ENCODE measurements at regions not wholly inside any gene's neighbourhood (a gene's known extent, or its start where the extent isn't known, plus 50 kb on each side); places are given as distances from the start of the nearest gene placed in this dataset.
"Not testable (repeated sequence)": the region's sequence is repeated elsewhere in the genome, so short reads cannot be mapped to it uniquely, and the experiment has no call there.

DNA sequence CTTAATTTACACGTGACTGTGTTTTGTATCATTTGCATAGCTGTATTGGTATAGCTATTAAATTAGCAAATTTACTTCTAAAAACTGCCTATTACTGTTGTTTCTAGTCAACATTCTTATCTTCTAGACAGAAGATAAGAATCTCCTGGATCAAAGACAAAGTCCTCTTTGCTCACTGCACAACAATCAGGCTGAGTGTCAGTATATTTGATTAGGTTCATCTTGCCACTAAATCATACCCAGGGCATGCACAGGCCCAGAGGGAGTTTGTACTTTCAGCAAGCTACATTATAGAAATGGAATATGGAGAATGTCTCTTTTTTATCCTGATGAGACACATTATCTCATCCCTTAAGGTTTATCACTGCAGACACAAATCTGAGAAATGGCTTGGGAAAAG, 579.1 kb downstream of the SLCO4C1 start:
- H3K27ac Mint-ChIP-seq = no peak overlapping the region
- no peaks in the 10 kb centered on the region for H3K4me1 Mint-ChIP-seq
- no peaks in the 10 kb centered on the region for H3K36me3 ChIP-seq (ENCODE audit: insufficient read depth, low read length)
- CTCF ChIA-PET (ENCODE audit: partially characterized antibody) = no interaction called here
- H3K4me3 ChIP-seq (ENCODE audit: low read length in 2 of 2) = no peak overlapping the region
- H3K27ac ChIP-seq (ENCODE audit: low read depth, low read length) = no peak overlapping the region
- H3K9me3 Mint-ChIP-seq = peaks cover 0 to 11% (median under 1%) of the 10 kb centered on the region in 8 donors
- H3K4me3 Mint-ChIP-seq = no peak overlapping the region
- intact Hi-C loops (cut with micrococcal nuclease) = no loop called here
- no peaks in the 10 kb centered on the region for H3K9me3 ChIP-seq (ENCODE audit: control insufficient read depth in 1 of 2, low read length in 2 of 2)
- H3K36me3 Mint-ChIP-seq = no peaks in the 10 kb centered on the region
- no peaks in the 10 kb centered on the region for H3K4me1 ChIP-seq (ENCODE audit: insufficient read depth, low read length)
- H3K27me3 ChIP-seq (ENCODE audit: insufficient read depth, low read length) = no peaks in the 10 kb centered on the region
- DNase-seq = no peak
- no peaks in the 10 kb centered on the region for H3K27me3 Mint-ChIP-seq
- POLR2A ChIA-PET (ENCODE audit: partially characterized antibody) = no interaction called here

DNA sequence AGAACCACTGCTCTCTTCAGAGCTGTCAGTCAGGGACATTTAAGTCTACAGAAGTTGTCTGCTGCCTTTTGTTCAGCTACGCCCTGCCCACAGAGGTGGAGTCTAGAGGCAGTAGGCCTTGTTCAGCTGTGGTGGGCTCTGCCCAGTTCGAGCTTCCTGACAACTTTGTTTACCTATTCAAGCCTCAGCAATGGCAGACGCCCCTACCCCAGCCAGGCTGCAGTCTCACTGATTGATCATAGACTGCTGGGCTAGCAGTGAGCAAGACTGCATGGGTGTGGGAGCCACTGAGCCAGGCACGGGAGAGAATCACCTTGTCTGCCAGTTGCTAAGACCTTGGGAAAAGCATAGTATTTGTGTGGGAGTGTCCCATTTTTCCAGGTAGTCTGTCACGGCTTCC, 580.3 kb downstream of the SLCO4C1 start:
- H3K27me3 Mint-ChIP-seq; DNase-seq; H3K4me1 Mint-ChIP-seq; H3K36me3 ChIP-seq (ENCODE audit: insufficient read depth, low read length); H3K27me3 ChIP-seq (ENCODE audit: insufficient read depth, low read length); H3K9me3 ChIP-seq (ENCODE audit: control insufficient read depth in 1 of 2, low read length in 2 of 2); H3K27ac Mint-ChIP-seq; H3K27ac ChIP-seq (ENCODE audit: low read depth, low read length); H3K36me3 Mint-ChIP-seq; POLR2A ChIA-PET (ENCODE audit: partially characterized antibody); H3K4me3 ChIP-seq (ENCODE audit: low read length in 2 of 2); H3K4me1 ChIP-seq (ENCODE audit: insufficient read depth, low read length); intact Hi-C loops (cut with micrococcal nuclease); CTCF ChIA-PET (ENCODE audit: partially characterized antibody); H3K4me3 Mint-ChIP-seq: not testable (repeated sequence)
- H3K9me3 Mint-ChIP-seq = peaks cover 0 to 16% (median 5%) of the 10 kb centered on the region in 8 donors

DNA sequence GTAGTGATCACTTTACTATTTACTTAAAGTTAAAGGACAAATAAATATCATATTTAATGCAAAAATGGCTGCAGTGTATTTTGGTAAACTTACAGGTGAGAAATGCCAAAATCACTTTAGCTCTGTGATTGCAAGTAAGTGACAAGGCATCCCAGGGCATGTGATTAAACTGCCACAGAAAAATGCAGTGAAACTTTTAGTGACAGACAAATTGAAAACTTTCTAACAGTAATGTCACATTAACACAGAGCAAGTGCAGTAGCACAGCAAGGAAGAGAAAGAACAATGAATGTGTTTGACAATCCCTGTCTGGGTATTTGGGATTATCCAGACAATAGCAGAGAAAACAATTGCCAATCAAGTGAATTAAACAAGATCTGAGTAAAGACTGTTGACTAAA, 606.8 kb downstream of the SLCO4C1 start:
- no peak overlapping the region for H3K27ac ChIP-seq (ENCODE audit: low read depth, low read length)
- Mint-ChIP-seq H3K4me1 (no peaks in the 10 kb centered on the region), H3K27me3 (peaks cover 0 to 2% of the 10 kb centered on the region in 2 donors), H3K27ac (no peak overlapping the region), H3K9me3 (no peaks in the 10 kb centered on the region), H3K36me3 (no peaks in the 10 kb centered on the region), H3K4me3 (no peak overlapping the region)
- ChIA-PET POLR2A (ENCODE audit: partially characterized antibody) (no interaction called here), CTCF (ENCODE audit: partially characterized antibody) (interaction anchor here (3.3 kb wide), 1 partner anchor 10 kb away, joined by 12 read pairs; no protein-coding TSS in a partner anchor)
- H3K9me3 ChIP-seq (ENCODE audit: control insufficient read depth in 1 of 2, low read length in 2 of 2) = no peaks in the 10 kb centered on the region
- no peak overlapping the region for H3K4me3 ChIP-seq (ENCODE audit: low read length in 2 of 2)
- DNase-seq = no peak
- no peaks in the 10 kb centered on the region for H3K4me1 ChIP-seq (ENCODE audit: insufficient read depth, low read length)
- intact Hi-C loops (cut with micrococcal nuclease) = no loop called here
- no peaks in the 10 kb centered on the region for H3K36me3 ChIP-seq (ENCODE audit: insufficient read depth, low read length)
- H3K27me3 ChIP-seq (ENCODE audit: insufficient read depth, low read length) = no peaks in the 10 kb centered on the region

DNA sequence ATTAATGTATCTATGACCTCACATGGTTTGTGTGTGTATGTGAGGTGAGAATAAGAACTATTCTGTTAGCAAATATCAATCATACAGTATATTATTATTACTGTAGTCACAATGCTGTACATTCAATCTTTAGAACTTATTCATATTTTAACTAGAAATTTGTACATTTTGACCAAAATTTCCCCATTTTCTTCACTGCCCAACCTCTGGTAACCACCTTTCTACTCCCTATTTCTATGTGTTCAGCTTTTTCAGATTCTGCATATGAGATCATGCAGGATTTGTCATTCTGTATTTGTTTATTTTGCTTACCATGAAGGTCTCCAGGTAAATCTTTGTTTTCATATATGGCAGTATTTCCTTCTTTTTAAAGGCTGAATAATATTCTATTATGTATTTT, 607.9 kb downstream of the SLCO4C1 start:
- CTCF ChIA-PET (ENCODE audit: partially characterized antibody) = interaction anchor here (3.3 kb wide), 1 partner anchor 9 kb away, joined by 12 read pairs; no protein-coding TSS in a partner anchor
- Histone ChIP-seq H3K27ac (ENCODE audit: low read depth, low read length) (no peak overlapping the region), H3K4me1 (ENCODE audit: insufficient read depth, low read length) (no peaks in the 10 kb centered on the region), H3K9me3 (ENCODE audit: control insufficient read depth in 1 of 2, low read length in 2 of 2) (no peaks in the 10 kb centered on the region), H3K4me3 (ENCODE audit: low read length in 2 of 2) (no peak overlapping the region), H3K36me3 (ENCODE audit: insufficient read depth, low read length) (no peaks in the 10 kb centered on the region), H3K27me3 (ENCODE audit: insufficient read depth, low read length) (no peaks in the 10 kb centered on the region)
- peaks cover 0 to 2% of the 10 kb centered on the region in 2 donors for H3K27me3 Mint-ChIP-seq
- POLR2A ChIA-PET (ENCODE audit: partially characterized antibody) = no interaction called here
- no peaks in the 10 kb centered on the region for H3K36me3 Mint-ChIP-seq
- H3K27ac Mint-ChIP-seq = no peak overlapping the region
- intact Hi-C loops (cut with micrococcal nuclease) = no loop called here
- DNase-seq = no peak
- no peaks in the 10 kb centered on the region for H3K9me3 Mint-ChIP-seq
- H3K4me3 Mint-ChIP-seq = no peak overlapping the region
- no peaks in the 10 kb centered on the region for H3K4me1 Mint-ChIP-seq

DNA sequence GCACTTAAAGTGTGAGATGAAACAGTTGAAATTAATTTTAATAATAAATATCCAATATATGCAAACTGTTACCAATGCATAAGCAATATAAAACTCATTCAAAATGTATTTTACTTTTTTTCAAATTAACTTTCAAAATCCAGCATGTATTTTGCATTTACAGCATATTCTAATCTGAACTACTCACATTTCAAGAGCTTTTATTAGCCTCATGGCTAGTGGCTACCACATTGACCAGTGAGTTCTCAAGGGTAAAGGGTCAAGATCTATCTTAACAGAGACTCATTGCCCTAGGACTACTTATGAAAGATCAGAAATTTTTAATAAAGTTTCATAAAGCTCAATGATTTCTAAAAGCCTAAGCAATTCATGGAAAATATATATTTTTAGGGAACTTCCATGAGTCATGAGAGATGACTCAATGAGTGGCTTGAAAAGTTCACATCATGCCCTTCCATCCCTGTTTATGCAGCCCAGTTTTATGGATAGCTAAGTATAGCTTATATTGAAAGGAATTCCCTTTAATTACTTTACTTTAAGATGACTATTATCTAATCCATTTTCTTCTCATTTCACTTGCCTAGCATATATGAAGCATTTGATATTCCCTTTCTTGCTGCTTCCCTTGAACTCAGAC, 608.6 kb downstream of the SLCO4C1 start:
- Mint-ChIP-seq H3K4me3 (no peak overlapping the region), H3K27ac (no peak overlapping the region), H3K27me3 (peaks cover 0 to 2% of the 10 kb centered on the region in 2 donors), H3K9me3 (no peaks in the 10 kb centered on the region), H3K36me3 (no peaks in the 10 kb centered on the region), H3K4me1 (no peaks in the 10 kb centered on the region)
- Histone ChIP-seq H3K4me1 (ENCODE audit: insufficient read depth, low read length) (no peaks in the 10 kb centered on the region), H3K9me3 (ENCODE audit: control insufficient read depth in 1 of 2, low read length in 2 of 2) (no peaks in the 10 kb centered on the region), H3K27me3 (ENCODE audit: insufficient read depth, low read length) (no peaks in the 10 kb centered on the region), H3K27ac (ENCODE audit: low read depth, low read length) (no peak overlapping the region), H3K36me3 (ENCODE audit: insufficient read depth, low read length) (no peaks in the 10 kb centered on the region), H3K4me3 (ENCODE audit: low read length in 2 of 2) (no peak overlapping the region)
- intact Hi-C loops (cut with micrococcal nuclease) = no loop called here
- ChIA-PET CTCF (ENCODE audit: partially characterized antibody) (interaction anchor here (3.3 kb wide), 1 partner anchor 8 kb away, joined by 12 read pairs; no protein-coding TSS in a partner anchor), POLR2A (ENCODE audit: partially characterized antibody) (no interaction called here)
- no peak for DNase-seq

DNA sequence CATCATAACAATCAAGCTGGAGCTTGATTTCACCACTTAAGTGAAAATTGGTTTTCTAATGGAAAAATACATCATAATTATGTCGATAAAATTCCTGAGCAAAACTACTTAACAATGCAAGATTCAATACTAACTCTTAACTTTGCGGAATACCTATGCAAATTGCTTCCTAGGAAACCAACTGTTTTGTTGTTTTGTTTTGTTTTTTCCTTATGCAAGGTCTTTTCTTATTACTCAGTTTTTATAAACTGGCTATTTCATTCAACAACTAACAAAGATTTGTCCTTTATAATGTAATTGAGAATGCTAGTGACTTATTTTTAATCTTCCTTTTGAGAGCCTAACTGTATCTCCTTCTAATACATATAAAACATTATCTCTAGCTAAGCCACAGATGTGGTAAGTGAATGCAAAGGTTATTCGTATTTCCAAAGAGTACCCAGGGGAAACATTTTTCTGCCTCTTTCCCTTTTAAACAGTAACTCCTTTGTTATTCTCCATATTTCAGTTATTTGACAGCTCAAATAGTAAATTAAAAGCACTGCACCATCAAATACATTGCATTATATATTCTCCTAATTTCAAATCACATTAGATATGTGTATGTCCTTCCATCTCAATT, 609.4 kb downstream of the SLCO4C1 start:
- POLR2A ChIA-PET (ENCODE audit: partially characterized antibody) = no interaction called here
- H3K4me1 ChIP-seq (ENCODE audit: insufficient read depth, low read length) = no peaks in the 10 kb centered on the region
- no peaks in the 10 kb centered on the region for H3K36me3 ChIP-seq (ENCODE audit: insufficient read depth, low read length)
- Mint-ChIP-seq H3K4me3 (no peak overlapping the region), H3K27me3 (peaks cover 0 to 2% of the 10 kb centered on the region in 2 donors), H3K27ac (no peak overlapping the region), H3K36me3 (no peaks in the 10 kb centered on the region), H3K4me1 (no peaks in the 10 kb centered on the region), H3K9me3 (no peaks in the 10 kb centered on the region)
- no peak overlapping the region for H3K27ac ChIP-seq (ENCODE audit: low read depth, low read length)
- no peak overlapping the region for H3K4me3 ChIP-seq (ENCODE audit: low read length in 2 of 2)
- no peaks in the 10 kb centered on the region for H3K27me3 ChIP-seq (ENCODE audit: insufficient read depth, low read length)
- intact Hi-C loops (cut with micrococcal nuclease) = no loop called here
- CTCF ChIA-PET (ENCODE audit: partially characterized antibody) = interaction anchor here (3.3 kb wide), 1 partner anchor 8 kb away, joined by 12 read pairs; no protein-coding TSS in a partner anchor
- DNase-seq = no peak
- no peaks in the 10 kb centered on the region for H3K9me3 ChIP-seq (ENCODE audit: control insufficient read depth in 1 of 2, low read length in 2 of 2)

DNA sequence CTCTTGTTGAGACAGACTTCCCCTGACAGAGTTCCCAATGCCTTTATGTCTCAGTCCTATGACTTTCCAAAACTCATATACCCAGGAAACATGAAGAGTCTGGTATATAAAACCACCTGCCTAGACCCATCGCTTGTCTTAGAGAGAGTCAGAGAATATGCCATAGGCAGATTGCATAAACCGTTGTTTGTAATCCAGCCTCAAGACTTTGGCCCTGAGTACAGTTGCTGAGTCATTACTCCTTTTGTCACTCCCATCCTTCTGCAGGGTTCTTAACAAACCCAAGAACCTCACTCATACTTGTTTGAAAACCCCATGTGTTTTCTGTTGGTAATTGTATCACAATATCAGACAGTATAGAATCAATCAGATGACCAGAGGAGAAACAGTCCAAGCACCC, 616.3 kb downstream of the SLCO4C1 start:
- H3K36me3 Mint-ChIP-seq = no peaks in the 10 kb centered on the region
- no peaks in the 10 kb centered on the region for H3K27me3 ChIP-seq (ENCODE audit: insufficient read depth, low read length)
- H3K27ac ChIP-seq (ENCODE audit: low read depth, low read length) = no peak overlapping the region
- no peaks in the 10 kb centered on the region for H3K4me1 Mint-ChIP-seq
- no peak for DNase-seq
- no peak overlapping the region for H3K4me3 ChIP-seq (ENCODE audit: low read length in 2 of 2)
- intact Hi-C loops (cut with micrococcal nuclease) = no loop called here
- H3K9me3 ChIP-seq (ENCODE audit: control insufficient read depth in 1 of 2, low read length in 2 of 2) = no peaks in the 10 kb centered on the region
- no peaks in the 10 kb centered on the region for H3K9me3 Mint-ChIP-seq
- H3K36me3 ChIP-seq (ENCODE audit: insufficient read depth, low read length) = no peaks in the 10 kb centered on the region
- POLR2A ChIA-PET (ENCODE audit: partially characterized antibody) = no interaction called here
- no peaks in the 10 kb centered on the region for H3K27me3 Mint-ChIP-seq
- no peaks in the 10 kb centered on the region for H3K4me1 ChIP-seq (ENCODE audit: insufficient read depth, low read length)
- H3K27ac Mint-ChIP-seq = no peak overlapping the region
- CTCF ChIA-PET (ENCODE audit: partially characterized antibody) = interaction anchor here (2.1 kb wide), 1 partner anchor 8 kb away, joined by 12 read pairs; no protein-coding TSS in a partner anchor
- no peak overlapping the region for H3K4me3 Mint-ChIP-seq
